HL-60 (cell line): ENCODE measurements at regions not wholly inside any gene's neighbourhood (a gene's known extent, or its start where the extent isn't known, plus 50 kb on each side); places are given as distances from the start of the nearest gene placed in this dataset.

Experiments used
- CTCF ChIP-seq: IDR thresholded peaks from one replicate; pipeline ENCODE4 v1.5.1; 2011; ENCODE audit warnings: low read length, control low read depth, inconsistent platforms; ENCODE audit not compliant: insufficient read depth
- GABPA ChIP-seq: IDR thresholded peaks from 2 replicates; pipeline ENCODE4 v1.6.1; 2012; ENCODE audit warnings: low read depth
- POLR2AphosphoS5 ChIP-seq: IDR thresholded peaks from 2 replicates; pipeline ENCODE4 v1.6.1; 2012; ENCODE audit warnings: low read depth
- REST ChIP-seq: IDR thresholded peaks from 2 replicates; pipeline ENCODE4 v1.6.1; 2012; ENCODE audit warnings: low read depth; ENCODE audit not compliant: insufficient replicate concordance
- SPI1 ChIP-seq: IDR thresholded peaks from 2 replicates; pipeline ENCODE4 v1.6.1; 2012; ENCODE audit warnings: low read depth, mild to moderate bottlenecking, borderline replicate concordance

- TF ChIP-seq CTCF = no peak
- no peak for TF ChIP-seq POLR2AphosphoS5
- no peak for TF ChIP-seq SPI1
- TF ChIP-seq REST = no peak
- no peak for TF ChIP-seq GABPA
Measured at GRCh38 chr6:85389151-85389797, 60.6 kb upstream of the NT5E start.
